ENCODE measurements at regions not wholly inside any gene's neighbourhood (a gene's known extent, or its start where the extent isn't known, plus 50 kb on each side); places are given as distances from the start of the nearest gene placed in this dataset.
A peak's percentile ranks its signal among the peaks of the same experiment; 100 is the strongest.
"Not testable (repeated sequence)": the region's sequence is repeated elsewhere in the genome, so short reads cannot be mapped to it uniquely, and the experiment has no call there.

DNA sequence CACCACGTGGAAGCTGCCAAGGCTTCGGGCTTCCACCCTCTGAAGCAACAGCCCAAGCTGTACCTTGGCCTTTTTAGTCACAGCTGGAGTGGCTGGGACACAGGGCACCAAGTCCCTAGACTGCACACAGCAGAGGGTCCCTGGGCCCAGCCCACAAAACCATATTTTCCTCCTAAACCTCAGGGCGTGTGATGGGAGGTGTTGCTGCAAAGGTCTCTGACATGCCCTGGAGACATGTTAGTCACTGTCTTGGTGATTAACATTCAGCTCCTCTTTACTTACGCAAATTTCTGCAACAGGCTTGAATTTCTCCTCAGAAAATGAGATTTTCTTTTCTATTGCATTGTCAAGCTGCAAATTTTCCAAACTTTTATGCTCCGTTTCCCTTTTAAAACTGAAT is 98.4 kb upstream of the ZNF717 start:
- not testable (repeated sequence) for H3K4me1 ChIP-seq (ENCODE audit: control insufficient read depth, insufficient read depth, low read depth, low read length); H3K27ac ChIP-seq (ENCODE audit: low read length, poor library complexity, severe bottlenecking); H3K79me1 ChIP-seq (replicated peaks; ENCODE audit: low read length, poor library complexity, severe bottlenecking); H3K4me3 ChIP-seq (ENCODE audit: insufficient read depth in 1 of 2, low read depth in 1 of 2, low read length in 2 of 2); H3K9ac ChIP-seq (ENCODE audit: low read length); H4K91ac ChIP-seq (ENCODE audit: low read length); H2BK15ac ChIP-seq (ENCODE audit: low read depth, poor library complexity, severe bottlenecking); H2BK5ac ChIP-seq (ENCODE audit: low read depth, low read length, poor library complexity, severe bottlenecking); H2BK120ac ChIP-seq (ENCODE audit: low read depth, low read length); H2AFZ ChIP-seq (ENCODE audit: low read depth, low read length); H2AK5ac ChIP-seq (ENCODE audit: low read length, severe bottlenecking); H3K18ac ChIP-seq (ENCODE audit: low read depth in 1 of 2, low read length in 2 of 2); DNase-seq; H3K9me3 ChIP-seq (ENCODE audit: control insufficient read depth, low read length); H3K4me2 ChIP-seq (ENCODE audit: low read length, poor library complexity, severe bottlenecking); H3K36me3 ChIP-seq (ENCODE audit: control insufficient read depth in 1 of 2, insufficient read depth in 2 of 2, low read depth in 1 of 2, low read length in 2 of 2); H3K14ac ChIP-seq (ENCODE audit: low read length in 2 of 2); H4K8ac ChIP-seq (ENCODE audit: low read length); H3K4ac ChIP-seq (ENCODE audit: low read depth in 1 of 2, low read length in 2 of 2); H3K23ac ChIP-seq (ENCODE audit: low read length in 2 of 2); H2BK12ac ChIP-seq (ENCODE audit: low read length in 2 of 2); H3K27me3 ChIP-seq (ENCODE audit: control insufficient read depth in 1 of 2, insufficient read depth in 1 of 2, low read length in 2 of 2)
- 65% methylated on average over 5 of the region's 5 CpGs for WGBS

DNA sequence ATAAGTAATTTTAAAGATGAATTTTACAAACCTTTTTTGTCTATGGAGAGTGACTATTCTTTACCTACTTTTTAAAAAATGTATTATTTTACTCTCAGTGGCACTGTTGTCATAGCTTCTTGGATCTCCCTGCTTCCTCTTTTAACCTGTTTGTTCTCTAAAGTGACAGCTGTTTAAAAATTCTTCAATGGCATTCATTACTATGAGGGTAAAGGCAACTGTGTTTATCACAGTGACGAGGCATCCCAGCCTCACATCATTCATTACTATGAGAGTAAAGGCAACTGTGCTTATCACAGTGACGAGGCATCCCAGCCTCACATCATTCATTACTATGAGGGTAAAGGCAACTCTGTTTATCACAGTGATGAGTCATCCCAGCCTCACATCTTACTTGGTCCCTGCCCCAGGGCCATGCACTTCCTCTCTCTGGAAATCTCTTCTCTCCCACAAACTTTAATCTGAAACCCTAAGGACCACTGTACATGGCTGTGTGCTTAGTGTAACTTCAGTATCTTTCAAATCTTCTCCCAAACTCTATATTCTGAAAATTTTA is 101.7 kb upstream of the ZNF717 start:
- H2BK5ac ChIP-seq (ENCODE audit: low read depth, low read length, poor library complexity, severe bottlenecking), result no peak overlapping the region
- H3K9ac ChIP-seq (ENCODE audit: low read length), result no peak overlapping the region
- no peaks in the 10 kb centered on the region for H3K27me3 ChIP-seq (ENCODE audit: control insufficient read depth in 1 of 2, insufficient read depth in 1 of 2, low read length in 2 of 2)
- H3K14ac ChIP-seq (ENCODE audit: low read length in 2 of 2), result no peak overlapping the region
- no peak overlapping the region for H2AK5ac ChIP-seq (ENCODE audit: low read length, severe bottlenecking)
- H3K23ac ChIP-seq (ENCODE audit: low read length in 2 of 2), result no peak overlapping the region
- H3K4me1 ChIP-seq (ENCODE audit: control insufficient read depth, insufficient read depth, low read depth, low read length), result no peaks in the 10 kb centered on the region
- WGBS, result 5% methylated on average over 2 of the region's 2 CpGs
- no peak overlapping the region for H2BK120ac ChIP-seq (ENCODE audit: low read depth, low read length)
- peak; percentile 70 for DNase-seq
- no peaks in the 10 kb centered on the region for H3K79me1 ChIP-seq (replicated peaks; ENCODE audit: low read length, poor library complexity, severe bottlenecking)
- H3K18ac ChIP-seq (ENCODE audit: low read depth in 1 of 2, low read length in 2 of 2), result no peak overlapping the region
- H3K27ac ChIP-seq (ENCODE audit: low read length, poor library complexity, severe bottlenecking), result no peak overlapping the region
- H2BK15ac ChIP-seq (ENCODE audit: low read depth, poor library complexity, severe bottlenecking), result no peak overlapping the region
- H3K36me3 ChIP-seq (ENCODE audit: control insufficient read depth in 1 of 2, insufficient read depth in 2 of 2, low read depth in 1 of 2, low read length in 2 of 2), result no peaks in the 10 kb centered on the region
- H3K4me3 ChIP-seq (ENCODE audit: insufficient read depth in 1 of 2, low read depth in 1 of 2, low read length in 2 of 2), result no peak overlapping the region
- no peak overlapping the region for H3K4ac ChIP-seq (ENCODE audit: low read depth in 1 of 2, low read length in 2 of 2)
- no peak overlapping the region for H4K91ac ChIP-seq (ENCODE audit: low read length)
- no peak overlapping the region for H2AFZ ChIP-seq (ENCODE audit: low read depth, low read length)
- no peaks in the 10 kb centered on the region for H3K9me3 ChIP-seq (ENCODE audit: control insufficient read depth, low read length)
- no peak overlapping the region for H2BK12ac ChIP-seq (ENCODE audit: low read length in 2 of 2)
- H4K8ac ChIP-seq (ENCODE audit: low read length), result no peak overlapping the region
- no peak overlapping the region for H3K4me2 ChIP-seq (ENCODE audit: low read length, poor library complexity, severe bottlenecking)

DNA sequence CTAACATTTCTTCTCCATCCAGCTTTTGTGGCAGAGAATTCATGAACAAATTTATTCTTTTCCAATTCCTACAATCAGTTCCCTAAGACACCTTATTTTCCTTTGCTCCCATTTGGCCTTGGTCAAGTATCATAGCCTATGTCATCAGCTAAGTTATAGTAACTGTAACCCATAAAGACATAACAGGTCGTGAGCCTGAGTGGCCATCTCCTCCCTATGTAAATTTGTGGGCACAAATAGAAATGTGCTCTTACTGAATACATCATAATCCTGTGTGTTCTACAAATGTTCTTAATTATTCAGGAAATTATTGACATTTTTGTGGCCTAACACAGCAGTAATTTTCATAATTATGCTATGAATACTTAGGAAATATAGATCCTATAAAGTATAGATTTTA is 108.9 kb upstream of the ZNF717 start:
- H4K91ac ChIP-seq (ENCODE audit: low read length), result no peak overlapping the region
- no peak overlapping the region for H3K14ac ChIP-seq (ENCODE audit: low read length in 2 of 2)
- no peak overlapping the region for H2AK5ac ChIP-seq (ENCODE audit: low read length, severe bottlenecking)
- no peaks in the 10 kb centered on the region for H3K4me1 ChIP-seq (ENCODE audit: control insufficient read depth, insufficient read depth, low read depth, low read length)
- no peak overlapping the region for H2BK5ac ChIP-seq (ENCODE audit: low read depth, low read length, poor library complexity, severe bottlenecking)
- no peak overlapping the region for H3K9ac ChIP-seq (ENCODE audit: low read length)
- no peaks in the 10 kb centered on the region for H3K79me1 ChIP-seq (replicated peaks; ENCODE audit: low read length, poor library complexity, severe bottlenecking)
- no peak overlapping the region for H3K4me2 ChIP-seq (ENCODE audit: low read length, poor library complexity, severe bottlenecking)
- H3K27me3 ChIP-seq (ENCODE audit: control insufficient read depth in 1 of 2, insufficient read depth in 1 of 2, low read length in 2 of 2), result no peaks in the 10 kb centered on the region
- no peak for DNase-seq
- H3K4me3 ChIP-seq (ENCODE audit: insufficient read depth in 1 of 2, low read depth in 1 of 2, low read length in 2 of 2), result no peak overlapping the region
- no CpG with 5 or more reads among the region's 1 CpG for WGBS
- no peak overlapping the region for H2BK15ac ChIP-seq (ENCODE audit: low read depth, poor library complexity, severe bottlenecking)
- H3K27ac ChIP-seq (ENCODE audit: low read length, poor library complexity, severe bottlenecking), result no peak overlapping the region
- H4K8ac ChIP-seq (ENCODE audit: low read length), result no peak overlapping the region
- H2BK120ac ChIP-seq (ENCODE audit: low read depth, low read length), result no peak overlapping the region
- no peak overlapping the region for H2AFZ ChIP-seq (ENCODE audit: low read depth, low read length)
- H3K9me3 ChIP-seq (ENCODE audit: control insufficient read depth, low read length), result peaks cover 3% of the 10 kb centered on the region
- H3K36me3 ChIP-seq (ENCODE audit: control insufficient read depth in 1 of 2, insufficient read depth in 2 of 2, low read depth in 1 of 2, low read length in 2 of 2), result no peaks in the 10 kb centered on the region
- H3K4ac ChIP-seq (ENCODE audit: low read depth in 1 of 2, low read length in 2 of 2), result no peak overlapping the region
- H3K23ac ChIP-seq (ENCODE audit: low read length in 2 of 2), result no peak overlapping the region
- no peak overlapping the region for H3K18ac ChIP-seq (ENCODE audit: low read depth in 1 of 2, low read length in 2 of 2)
- no peak overlapping the region for H2BK12ac ChIP-seq (ENCODE audit: low read length in 2 of 2)

DNA sequence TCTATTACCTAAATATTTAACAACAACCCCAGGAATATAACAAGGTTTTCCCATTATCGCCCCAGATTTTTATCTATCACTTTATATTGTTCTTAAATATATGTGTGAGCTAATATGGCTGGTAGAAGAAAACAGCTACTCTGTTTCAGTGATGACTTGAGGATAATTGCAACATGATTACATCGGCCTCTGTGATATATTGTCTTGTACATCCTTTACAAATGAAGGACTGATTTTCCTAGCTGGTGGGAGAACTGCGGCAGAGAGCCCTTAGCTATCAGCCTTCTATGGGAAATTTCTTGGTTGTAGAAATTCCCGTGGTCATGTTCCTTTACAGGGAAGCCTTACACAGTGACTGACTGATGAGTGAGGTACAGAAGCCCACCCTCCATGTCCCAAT is 110.9 kb upstream of the ZNF717 start:
- no peak overlapping the region for H4K91ac ChIP-seq (ENCODE audit: low read length)
- H3K18ac ChIP-seq (ENCODE audit: low read depth in 1 of 2, low read length in 2 of 2), result no peak overlapping the region
- no peak overlapping the region for H3K27ac ChIP-seq (ENCODE audit: low read length, poor library complexity, severe bottlenecking)
- 92% methylated on average over 3 of the region's 4 CpGs for WGBS
- no peak overlapping the region for H2BK5ac ChIP-seq (ENCODE audit: low read depth, low read length, poor library complexity, severe bottlenecking)
- H2BK120ac ChIP-seq (ENCODE audit: low read depth, low read length), result no peak overlapping the region
- H2BK12ac ChIP-seq (ENCODE audit: low read length in 2 of 2), result no peak overlapping the region
- no peaks in the 10 kb centered on the region for H3K79me1 ChIP-seq (replicated peaks; ENCODE audit: low read length, poor library complexity, severe bottlenecking)
- no peaks in the 10 kb centered on the region for H3K27me3 ChIP-seq (ENCODE audit: control insufficient read depth in 1 of 2, insufficient read depth in 1 of 2, low read length in 2 of 2)
- DNase-seq, result no peak
- no peak overlapping the region for H3K4me3 ChIP-seq (ENCODE audit: insufficient read depth in 1 of 2, low read depth in 1 of 2, low read length in 2 of 2)
- no peak overlapping the region for H4K8ac ChIP-seq (ENCODE audit: low read length)
- peaks cover 3% of the 10 kb centered on the region for H3K9me3 ChIP-seq (ENCODE audit: control insufficient read depth, low read length)
- no peaks in the 10 kb centered on the region for H3K4me1 ChIP-seq (ENCODE audit: control insufficient read depth, insufficient read depth, low read depth, low read length)
- H3K4ac ChIP-seq (ENCODE audit: low read depth in 1 of 2, low read length in 2 of 2), result no peak overlapping the region
- H3K23ac ChIP-seq (ENCODE audit: low read length in 2 of 2), result no peak overlapping the region
- no peak overlapping the region for H3K9ac ChIP-seq (ENCODE audit: low read length)
- H3K14ac ChIP-seq (ENCODE audit: low read length in 2 of 2), result no peak overlapping the region
- H2BK15ac ChIP-seq (ENCODE audit: low read depth, poor library complexity, severe bottlenecking), result no peak overlapping the region
- no peaks in the 10 kb centered on the region for H3K36me3 ChIP-seq (ENCODE audit: control insufficient read depth in 1 of 2, insufficient read depth in 2 of 2, low read depth in 1 of 2, low read length in 2 of 2)
- no peak overlapping the region for H3K4me2 ChIP-seq (ENCODE audit: low read length, poor library complexity, severe bottlenecking)
- no peak overlapping the region for H2AFZ ChIP-seq (ENCODE audit: low read depth, low read length)
- no peak overlapping the region for H2AK5ac ChIP-seq (ENCODE audit: low read length, severe bottlenecking)

All from mesenchymal stem cell (in vitro differentiated cells and primary cell).